ENCODE measurements at regions not wholly inside any gene's neighbourhood (a gene's known extent, or its start where the extent isn't known, plus 50 kb on each side); places are given as distances from the start of the nearest gene placed in this dataset.

DNA sequence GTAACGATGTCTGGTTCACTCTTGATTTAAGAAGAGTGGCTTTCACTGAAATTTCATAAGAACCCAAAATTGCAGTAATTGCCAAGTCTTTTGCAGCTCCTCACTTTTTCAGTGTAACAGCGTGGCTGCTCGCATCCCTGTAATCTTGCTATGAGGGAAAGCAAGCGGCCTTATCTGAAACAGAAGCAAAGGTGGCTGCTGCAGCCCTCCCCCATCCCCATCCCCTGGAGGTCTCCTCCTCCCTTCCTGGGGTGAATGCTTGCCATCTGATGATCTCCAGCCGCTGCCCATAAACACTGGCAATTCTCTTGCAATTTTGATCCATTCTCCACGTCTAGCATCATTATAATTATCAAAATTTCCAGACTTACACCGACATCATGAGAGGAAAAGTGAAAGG lies 182.5 kb upstream of the ASIC2 start:
- ATAC-seq: no peak
- no peak for TF ChIP-seq GLIS3 (CRISPR knock-in tag; IDR thresholded peaks at IDR 0.05)
- no peak for TF ChIP-seq CSDC2 (CRISPR knock-in tag; IDR thresholded peaks at IDR 0.05)
- TF ChIP-seq, protein P1, sequence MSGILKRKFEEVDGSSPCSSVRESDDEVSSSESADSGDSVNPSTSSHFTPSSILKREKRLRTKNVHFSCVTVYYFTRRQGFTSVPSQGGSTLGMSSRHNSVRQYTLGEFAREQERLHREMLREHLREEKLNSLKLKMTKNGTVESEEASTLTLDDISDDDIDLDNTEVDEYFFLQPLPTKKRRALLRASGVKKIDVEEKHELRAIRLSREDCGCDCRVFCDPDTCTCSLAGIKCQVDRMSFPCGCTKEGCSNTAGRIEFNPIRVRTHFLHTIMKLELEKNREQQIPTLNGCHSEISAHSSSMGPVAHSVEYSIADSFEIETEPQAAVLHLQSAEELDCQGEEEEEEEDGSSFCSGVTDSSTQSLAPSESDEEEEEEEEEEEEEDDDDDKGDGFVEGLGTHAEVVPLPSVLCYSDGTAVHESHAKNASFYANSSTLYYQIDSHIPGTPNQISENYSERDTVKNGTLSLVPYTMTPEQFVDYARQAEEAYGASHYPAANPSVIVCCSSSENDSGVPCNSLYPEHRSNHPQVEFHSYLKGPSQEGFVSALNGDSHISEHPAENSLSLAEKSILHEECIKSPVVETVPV (CRISPR knock-in tag; IDR thresholded peaks at IDR 0.05): no peak
- no peak for TF ChIP-seq ARNTL (CRISPR knock-in tag; IDR thresholded peaks at IDR 0.05; ENCODE audit: borderline replicate concordance, low read depth)
- no peak for TF ChIP-seq ZNF8 (CRISPR knock-in tag; IDR thresholded peaks at IDR 0.05)
- TF ChIP-seq POU6F1 (CRISPR knock-in tag; IDR thresholded peaks at IDR 0.05; ENCODE audit: borderline replicate concordance, low read depth): no peak
- TF ChIP-seq SNAI2 (CRISPR knock-in tag; IDR thresholded peaks at IDR 0.05): no peak
- TF ChIP-seq BACH2 (CRISPR knock-in tag; IDR thresholded peaks at IDR 0.05; ENCODE audit: borderline replicate concordance): no peak
- TF ChIP-seq, protein P2, sequence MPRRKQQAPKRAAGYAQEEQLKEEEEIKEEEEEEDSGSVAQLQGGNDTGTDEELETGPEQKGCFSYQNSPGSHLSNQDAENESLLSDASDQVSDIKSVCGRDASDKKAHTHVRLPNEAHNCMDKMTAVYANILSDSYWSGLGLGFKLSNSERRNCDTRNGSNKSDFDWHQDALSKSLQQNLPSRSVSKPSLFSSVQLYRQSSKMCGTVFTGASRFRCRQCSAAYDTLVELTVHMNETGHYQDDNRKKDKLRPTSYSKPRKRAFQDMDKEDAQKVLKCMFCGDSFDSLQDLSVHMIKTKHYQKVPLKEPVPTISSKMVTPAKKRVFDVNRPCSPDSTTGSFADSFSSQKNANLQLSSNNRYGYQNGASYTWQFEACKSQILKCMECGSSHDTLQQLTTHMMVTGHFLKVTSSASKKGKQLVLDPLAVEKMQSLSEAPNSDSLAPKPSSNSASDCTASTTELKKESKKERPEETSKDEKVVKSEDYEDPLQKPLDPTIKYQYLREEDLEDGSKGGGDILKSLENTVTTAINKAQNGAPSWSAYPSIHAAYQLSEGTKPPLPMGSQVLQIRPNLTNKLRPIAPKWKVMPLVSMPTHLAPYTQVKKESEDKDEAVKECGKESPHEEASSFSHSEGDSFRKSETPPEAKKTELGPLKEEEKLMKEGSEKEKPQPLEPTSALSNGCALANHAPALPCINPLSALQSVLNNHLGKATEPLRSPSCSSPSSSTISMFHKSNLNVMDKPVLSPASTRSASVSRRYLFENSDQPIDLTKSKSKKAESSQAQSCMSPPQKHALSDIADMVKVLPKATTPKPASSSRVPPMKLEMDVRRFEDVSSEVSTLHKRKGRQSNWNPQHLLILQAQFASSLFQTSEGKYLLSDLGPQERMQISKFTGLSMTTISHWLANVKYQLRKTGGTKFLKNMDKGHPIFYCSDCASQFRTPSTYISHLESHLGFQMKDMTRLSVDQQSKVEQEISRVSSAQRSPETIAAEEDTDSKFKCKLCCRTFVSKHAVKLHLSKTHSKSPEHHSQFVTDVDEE (CRISPR knock-in tag; IDR thresholded peaks at IDR 0.05): no peak

GRCh38 chr17:33481652-33482051 lies 188.6 kb upstream of the ASIC2 start:
- ATAC-seq: no peak
- TF ChIP-seq ZNF565 (CRISPR knock-in tag; conservative IDR thresholded peaks at IDR 0.05; ENCODE audit: low read depth): no peak

DNA sequence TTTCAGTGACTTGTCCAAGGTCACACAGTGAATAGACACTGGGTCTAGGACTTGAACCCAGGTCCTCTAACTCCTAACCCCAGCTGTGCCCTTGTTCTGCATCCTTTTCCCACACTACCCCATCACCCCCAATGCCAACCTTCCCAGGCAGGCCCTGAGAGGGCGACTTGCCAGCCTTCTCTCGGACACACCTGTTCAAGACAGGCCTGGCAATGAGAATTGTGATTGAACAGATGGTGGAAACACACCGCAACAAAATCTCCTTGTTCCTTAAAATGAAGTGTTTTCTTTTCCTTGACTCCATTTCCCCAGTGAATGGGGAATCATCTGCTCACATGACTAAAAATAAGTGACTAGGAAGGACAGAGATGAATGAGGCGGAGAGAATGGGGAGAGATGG lies 189.5 kb upstream of the ASIC2 start:
- ATAC-seq: no peak
- TF ChIP-seq OSR1 (CRISPR knock-in tag; IDR thresholded peaks at IDR 0.05) (no peak), RARB (CRISPR knock-in tag; IDR thresholded peaks at IDR 0.05) (no peak), PATZ1 (CRISPR knock-in tag; IDR thresholded peaks at IDR 0.05; ENCODE audit: borderline replicate concordance) (no peak), PPARA (CRISPR knock-in tag; IDR thresholded peaks at IDR 0.05; ENCODE audit: borderline replicate concordance) (no peak), ZNF70 (CRISPR knock-in tag; IDR thresholded peaks at IDR 0.05) (no peak), BACH2 (CRISPR knock-in tag; IDR thresholded peaks at IDR 0.05; ENCODE audit: borderline replicate concordance) (no peak), CSDC2 (CRISPR knock-in tag; IDR thresholded peaks at IDR 0.05) (no peak)
- TF ChIP-seq, protein P1 (CRISPR knock-in tag; IDR thresholded peaks at IDR 0.05): no peak
- TF ChIP-seq, protein P2 (CRISPR knock-in tag; IDR thresholded peaks at IDR 0.05): no peak
